Neural cell (in vitro differentiated cells): ENCODE measurements at regions not wholly inside any gene's neighbourhood (a gene's known extent, or its start where the extent isn't known, plus 50 kb on each side); places are given as distances from the start of the nearest gene placed in this dataset.

Source experiments
- H2AFZ ChIP-seq: fragments of 200-600, 300-800 bp; sonication (generic), shearing (Covaris generic); 2 replicates; pipeline ENCODE4 v1.6.0; 2014; ENCODE audit warnings: low read depth, mild to moderate bottlenecking, antibody characterized with exemption, low read length, moderate library complexity
- H3F3A ChIP-seq: fragments of 200-600 bp; shearing (Covaris generic); 2 replicates; pipeline ENCODE4 v1.6.1; 2016; ENCODE audit warnings: mild to moderate bottlenecking, moderate library complexity, mixed read lengths, antibody characterized with exemption, low read length; ENCODE audit not compliant: insufficient read depth, poor library complexity, severe bottlenecking
- H3K27ac ChIP-seq: fragments of 200-600, 300-800 bp; sonication (generic), shearing (Covaris generic); 2 replicates; pipeline ENCODE4 v1.5.1; 2014; ENCODE audit warnings: mild to moderate bottlenecking, low read length, moderate library complexity
- H3K27me3 ChIP-seq: fragments of 300-800, 200-600 bp; sonication (generic), shearing (Covaris generic); 2 replicates; pipeline ENCODE4 v1.6.0; 2014; ENCODE audit warnings: mild to moderate bottlenecking, low read depth, low read length, moderate library complexity; ENCODE audit not compliant: insufficient read depth
- H3K36me3 ChIP-seq: fragments of 300-800, 200-600 bp; sonication (generic), shearing (Covaris generic); 2 replicates; pipeline ENCODE4 v1.5.1; 2014; ENCODE audit warnings: mild to moderate bottlenecking, antibody characterized with exemption, low read length, moderate library complexity; ENCODE audit not compliant: insufficient read depth
- H3K4me2 ChIP-seq: fragments of 300-800, 200-600 bp; sonication (generic), shearing (Covaris generic); 2 replicates; pipeline ENCODE4 v1.6.0; 2014; ENCODE audit warnings: mild to moderate bottlenecking, low read length
- H3K4me3 ChIP-seq: fragments of 300-800, 200-600 bp; sonication (generic), shearing (Covaris generic); 2 replicates; pipeline ENCODE4 v1.5.1; 2014; ENCODE audit warnings: mild to moderate bottlenecking, low read length, moderate library complexity
- H3K79me2 ChIP-seq: fragments of 200-600 bp; shearing (Covaris generic); replicated peaks from 2 replicates; pipeline ENCODE4 v1.6.0; 2014; ENCODE audit warnings: mild to moderate bottlenecking, low read length, moderate library complexity; ENCODE audit not compliant: insufficient read depth
- H3K9ac ChIP-seq: fragments of 300-800, 200-600 bp; sonication (generic), shearing (Covaris generic); 2 replicates; pipeline ENCODE4 v1.6.1; 2016; ENCODE audit warnings: mild to moderate bottlenecking, low read length, mixed read lengths
- H3K9me2 ChIP-seq: fragments of 200-600 bp; shearing (Covaris generic); 2 replicates; pipeline ENCODE4 v1.6.1; 2016; ENCODE audit warnings: mild to moderate bottlenecking, low read length, mixed read lengths; ENCODE audit not compliant: insufficient read depth
- H3K9me3 ChIP-seq: fragments of 200-600, 300-800 bp; sonication (generic), shearing (Covaris generic); 2 replicates; pipeline ENCODE4 v1.6.1; 2016; ENCODE audit warnings: mild to moderate bottlenecking, mixed run types, low read length, moderate library complexity, mixed read lengths
- H4K20me1 ChIP-seq: fragments of 200-600 bp; shearing (Covaris generic); 2 replicates; pipeline ENCODE4 v1.6.1; 2016; ENCODE audit warnings: mild to moderate bottlenecking, mixed run types; ENCODE audit not compliant: insufficient read depth
- EP300 ChIP-seq: fragments of 450-650 bp; conservative IDR thresholded peaks from 2 replicates; pipeline ENCODE4 v1.6.1; 2014; ENCODE audit warnings: antibody characterized with exemption, mild to moderate bottlenecking, moderate library complexity; ENCODE audit not compliant: poor library complexity, severe bottlenecking
- EZH2 ChIP-seq: fragments of 200-600, 300-800 bp; shearing (Covaris generic), sonication (generic); IDR thresholded peaks from 2 replicates; pipeline ENCODE4 v1.6.1; 2014; ENCODE audit warnings: antibody characterized with exemption, low read length, borderline replicate concordance, mild to moderate bottlenecking; ENCODE audit not compliant: insufficient read depth, poor library complexity, severe bottlenecking
- MXI1 ChIP-seq: fragments of 450-650 bp; conservative IDR thresholded peaks from 2 replicates; pipeline ENCODE4 v1.6.1; 2014; ENCODE audit warnings: antibody characterized with exemption, mild to moderate bottlenecking; ENCODE audit not compliant: poor library complexity, severe bottlenecking
- POLR2AphosphoS5 ChIP-seq: IDR thresholded peaks from 2 replicates; pipeline ENCODE4 v1.6.1; 2012
- RAD21 ChIP-seq: fragments of 450-650 bp; conservative IDR thresholded peaks from 2 replicates; pipeline ENCODE4 v1.6.1; 2014; ENCODE audit warnings: antibody characterized with exemption, mild to moderate bottlenecking, moderate library complexity
- SMC3 ChIP-seq: fragments of 450-650 bp; conservative IDR thresholded peaks from 2 replicates; pipeline ENCODE4 v1.6.1; 2014; ENCODE audit warnings: antibody characterized with exemption, mild to moderate bottlenecking, moderate library complexity; ENCODE audit not compliant: poor library complexity
- TAF1 ChIP-seq: IDR thresholded peaks from 2 replicates; pipeline ENCODE4 v1.6.1; 2012; ENCODE audit warnings: low read depth
- TF ChIP-seq, protein P1 (sequence below): IDR thresholded peaks from 2 replicates; pipeline ENCODE4 v1.6.1; 2012; ENCODE audit warnings: borderline replicate concordance
- TF ChIP-seq, protein P2 (sequence below): fragments of 450-650 bp; IDR thresholded peaks from 2 replicates; pipeline ENCODE4 v1.5.1; 2014; ENCODE audit warnings: antibody characterized with exemption, mild to moderate bottlenecking, moderate library complexity; ENCODE audit not compliant: poor library complexity, severe bottlenecking

DNA sequence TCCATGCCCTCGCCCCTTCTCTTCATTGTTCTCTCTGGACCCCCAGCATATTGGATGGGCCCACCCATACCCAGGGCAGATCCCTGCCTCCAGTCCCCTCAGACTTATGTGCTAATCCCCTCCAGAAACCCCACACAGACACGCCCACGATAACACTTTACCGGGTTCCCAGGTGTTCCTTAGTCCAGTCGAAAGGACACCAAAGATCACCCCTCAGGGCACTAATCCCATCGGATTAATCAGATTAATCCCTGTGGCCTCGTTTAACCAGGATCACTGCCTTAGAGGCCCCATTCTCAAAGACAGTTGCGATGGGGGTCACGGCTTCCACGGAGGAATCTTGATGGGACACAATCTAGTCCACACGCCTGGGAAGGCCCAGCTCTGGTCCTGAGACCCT, 80.8 kb downstream of the SHANK2 start:
- Histone ChIP-seq H3F3A (no peaks in the 10 kb centered on the region), H3K4me2 (no peak overlapping the region), H3K27ac (no peak overlapping the region), H3K79me2 (no peaks in the 10 kb centered on the region), H4K20me1 (no peaks in the 10 kb centered on the region), H3K9me3 (peaks cover 5% of the 10 kb centered on the region), H2AFZ (no peak overlapping the region), H3K36me3 (no peaks in the 10 kb centered on the region), H3K9ac (no peak overlapping the region), H3K9me2 (no peaks in the 10 kb centered on the region), H3K27me3 (no peaks in the 10 kb centered on the region), H3K4me3 (no peak overlapping the region)
- TF ChIP-seq, protein P1, sequence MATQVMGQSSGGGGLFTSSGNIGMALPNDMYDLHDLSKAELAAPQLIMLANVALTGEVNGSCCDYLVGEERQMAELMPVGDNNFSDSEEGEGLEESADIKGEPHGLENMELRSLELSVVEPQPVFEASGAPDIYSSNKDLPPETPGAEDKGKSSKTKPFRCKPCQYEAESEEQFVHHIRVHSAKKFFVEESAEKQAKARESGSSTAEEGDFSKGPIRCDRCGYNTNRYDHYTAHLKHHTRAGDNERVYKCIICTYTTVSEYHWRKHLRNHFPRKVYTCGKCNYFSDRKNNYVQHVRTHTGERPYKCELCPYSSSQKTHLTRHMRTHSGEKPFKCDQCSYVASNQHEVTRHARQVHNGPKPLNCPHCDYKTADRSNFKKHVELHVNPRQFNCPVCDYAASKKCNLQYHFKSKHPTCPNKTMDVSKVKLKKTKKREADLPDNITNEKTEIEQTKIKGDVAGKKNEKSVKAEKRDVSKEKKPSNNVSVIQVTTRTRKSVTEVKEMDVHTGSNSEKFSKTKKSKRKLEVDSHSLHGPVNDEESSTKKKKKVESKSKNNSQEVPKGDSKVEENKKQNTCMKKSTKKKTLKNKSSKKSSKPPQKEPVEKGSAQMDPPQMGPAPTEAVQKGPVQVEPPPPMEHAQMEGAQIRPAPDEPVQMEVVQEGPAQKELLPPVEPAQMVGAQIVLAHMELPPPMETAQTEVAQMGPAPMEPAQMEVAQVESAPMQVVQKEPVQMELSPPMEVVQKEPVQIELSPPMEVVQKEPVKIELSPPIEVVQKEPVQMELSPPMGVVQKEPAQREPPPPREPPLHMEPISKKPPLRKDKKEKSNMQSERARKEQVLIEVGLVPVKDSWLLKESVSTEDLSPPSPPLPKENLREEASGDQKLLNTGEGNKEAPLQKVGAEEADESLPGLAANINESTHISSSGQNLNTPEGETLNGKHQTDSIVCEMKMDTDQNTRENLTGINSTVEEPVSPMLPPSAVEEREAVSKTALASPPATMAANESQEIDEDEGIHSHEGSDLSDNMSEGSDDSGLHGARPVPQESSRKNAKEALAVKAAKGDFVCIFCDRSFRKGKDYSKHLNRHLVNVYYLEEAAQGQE, result no peak
- TF ChIP-seq EP300 (no peak), EZH2 (no peak), RAD21 (no peak), MXI1 (no peak), TAF1 (no peak)
- TF ChIP-seq, protein P2, sequence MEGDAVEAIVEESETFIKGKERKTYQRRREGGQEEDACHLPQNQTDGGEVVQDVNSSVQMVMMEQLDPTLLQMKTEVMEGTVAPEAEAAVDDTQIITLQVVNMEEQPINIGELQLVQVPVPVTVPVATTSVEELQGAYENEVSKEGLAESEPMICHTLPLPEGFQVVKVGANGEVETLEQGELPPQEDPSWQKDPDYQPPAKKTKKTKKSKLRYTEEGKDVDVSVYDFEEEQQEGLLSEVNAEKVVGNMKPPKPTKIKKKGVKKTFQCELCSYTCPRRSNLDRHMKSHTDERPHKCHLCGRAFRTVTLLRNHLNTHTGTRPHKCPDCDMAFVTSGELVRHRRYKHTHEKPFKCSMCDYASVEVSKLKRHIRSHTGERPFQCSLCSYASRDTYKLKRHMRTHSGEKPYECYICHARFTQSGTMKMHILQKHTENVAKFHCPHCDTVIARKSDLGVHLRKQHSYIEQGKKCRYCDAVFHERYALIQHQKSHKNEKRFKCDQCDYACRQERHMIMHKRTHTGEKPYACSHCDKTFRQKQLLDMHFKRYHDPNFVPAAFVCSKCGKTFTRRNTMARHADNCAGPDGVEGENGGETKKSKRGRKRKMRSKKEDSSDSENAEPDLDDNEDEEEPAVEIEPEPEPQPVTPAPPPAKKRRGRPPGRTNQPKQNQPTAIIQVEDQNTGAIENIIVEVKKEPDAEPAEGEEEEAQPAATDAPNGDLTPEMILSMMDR, result no peak

DNA sequence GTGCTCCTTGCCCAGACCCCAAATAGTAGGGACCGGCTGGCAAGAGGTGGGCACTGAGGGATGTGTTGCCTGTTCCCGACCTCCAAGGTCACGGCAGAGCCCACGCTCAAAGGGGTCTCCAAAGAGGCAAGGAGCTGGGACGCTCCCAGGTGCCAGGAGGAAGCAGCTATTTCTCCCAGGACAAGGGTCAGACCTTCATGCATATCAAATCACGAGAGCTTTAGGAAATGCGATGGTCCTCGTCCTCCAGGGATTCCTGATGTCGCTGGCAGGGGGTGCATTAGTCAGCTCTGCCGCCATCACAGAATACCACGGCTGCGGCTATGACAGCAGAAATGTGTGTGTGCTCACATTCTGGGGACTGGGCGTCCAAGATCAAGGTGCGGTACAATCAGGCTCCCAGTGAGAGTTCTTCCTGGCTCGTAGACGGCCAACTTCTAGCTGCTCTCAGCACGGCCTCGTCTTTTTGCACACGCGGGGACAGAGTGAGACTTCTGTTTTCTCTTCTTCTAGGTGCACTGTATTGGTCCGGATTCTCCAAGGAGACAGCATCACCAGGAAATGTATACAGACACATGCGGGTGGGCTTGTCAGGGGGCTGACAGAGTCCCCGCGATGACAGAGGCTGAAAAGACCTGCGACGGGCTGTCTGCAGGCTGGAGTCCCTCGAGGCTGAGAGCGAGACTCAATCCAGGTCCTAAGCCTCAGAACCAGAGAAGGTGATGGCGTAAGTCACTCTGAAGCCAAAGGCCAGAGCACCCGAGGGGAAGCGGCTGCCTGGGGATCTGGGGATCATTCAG, 81.6 kb downstream of the SHANK2 start:
- Histone ChIP-seq H3K27me3 (no peaks in the 10 kb centered on the region), H3K27ac (no peak overlapping the region), H3K9me2 (no peaks in the 10 kb centered on the region), H3K4me3 (no peak overlapping the region), H3K9ac (no peak overlapping the region), H3K36me3 (no peaks in the 10 kb centered on the region), H2AFZ (no peak overlapping the region), H3K4me2 (no peak overlapping the region), H3F3A (no peaks in the 10 kb centered on the region), H3K79me2 (no peaks in the 10 kb centered on the region), H3K9me3 (peaks cover 2% of the 10 kb centered on the region), H4K20me1 (no peaks in the 10 kb centered on the region)
- TF ChIP-seq RAD21 (no peak), TAF1 (no peak), MXI1 (no peak), EP300 (no peak), EZH2 (no peak), SMC3 (no peak), POLR2AphosphoS5 (no peak)
- TF ChIP-seq, protein P1, result no peak
- TF ChIP-seq, protein P2, result no peak
